C4-2B (cell line): ENCODE measurements at regions not wholly inside any gene's neighbourhood (a gene's known extent, or its start where the extent isn't known, plus 50 kb on each side); places are given as distances from the start of the nearest gene placed in this dataset.
A peak's percentile ranks its signal among the peaks of the same experiment; 100 is the strongest.

ENCODE experiments used
- H3K27ac ChIP-seq: fragments of 450-650 bp; 2 replicates; pipeline ENCODE4 v1.5.1; 2017
- CTCF ChIP-seq: fragments of 450-650 bp; conservative IDR thresholded peaks from 2 replicates; pipeline ENCODE4 v1.5.1; 2017; ENCODE audit warnings: mild to moderate bottlenecking
- ZFX ChIP-seq: fragments of 450-650 bp; IDR thresholded peaks from 2 replicates; pipeline ENCODE4 v1.6.1; 2017

- H3K27ac ChIP-seq = no peak overlapping the region
- TF ChIP-seq CTCF (no peak), ZFX (no peak)
These were observed 1389.8 kb upstream of the ALCAM start for GRCh38 chr3:103976931-103977339.

- no peak overlapping the region for H3K27ac ChIP-seq
- TF ChIP-seq ZFX (no peak), CTCF (no peak)
These were observed 1389.3 kb upstream of the ALCAM start for GRCh38 chr3:103977417-103977816.

GRCh38 chr3:103991461-103992115 is 1375.1 kb upstream of the ALCAM start:
- TF ChIP-seq ZFX = no peak
- peak; percentile 65 for TF ChIP-seq CTCF
- H3K27ac ChIP-seq = no peak overlapping the region

GRCh38 chr3:103992469-103992868 is 1374.2 kb upstream of the ALCAM start:
- no peak overlapping the region for H3K27ac ChIP-seq

GRCh38 chr3:104004956-104005355 is 1361.8 kb upstream of the ALCAM start:
- H3K27ac ChIP-seq = no peak overlapping the region
- TF ChIP-seq ZFX = no peak
- TF ChIP-seq CTCF = no peak

More at GRCh38 chr3:103992469-103992868, 1374.2 kb upstream of the ALCAM start:
- no peak for TF ChIP-seq ZFX
- TF ChIP-seq CTCF = no peak

- TF ChIP-seq CTCF (no peak), ZFX (no peak)
- H3K27ac ChIP-seq = no peak overlapping the region
These were observed 1360.9 kb upstream of the ALCAM start for GRCh38 chr3:104005815-104006214.

- no peak for TF ChIP-seq CTCF
- no peak for TF ChIP-seq ZFX
These were observed 1348.2 kb upstream of the ALCAM start for GRCh38 chr3:104018541-104018940.

More at GRCh38 chr3:104018541-104018940, 1348.2 kb upstream of the ALCAM start:
- H3K27ac ChIP-seq = no peak overlapping the region
